K562 (cell line): ENCODE measurements at regions not wholly inside any gene's neighbourhood (a gene's known extent, or its start where the extent isn't known, plus 50 kb on each side); places are given as distances from the start of the nearest gene placed in this dataset.

Source experiments
- ATAC-seq: fragments of 200-7000 bp; cut with Tn5 transposase; 3 replicates; pipeline ENCODE4 v1.9.1; 2020; ENCODE audit warnings: moderate library complexity
- BruUV-seq: library from RNA; stranded (reverse); fragments of 400-500 nt; replicated peaks from 2 replicates; lab custom pipeline; 2021; lab: Mats Ljungman, UMichigan
- CTCF ChIA-PET: fragments of 300-600 bp; formaldehyde crosslinking; extraction: SDS; loops from one replicate; lab custom pipeline; 2021; ENCODE audit warnings: low intra/inter-chr PET ratio; lab: Yijun Ruan, JAX
- POLR2A ChIA-PET: fragments of 300-600, 350-650 bp; sonication (Branson Sonifier 250); formaldehyde crosslinking; extraction: SDS; loops from one replicate; lab custom pipeline; 2021; ENCODE audit warnings: antibody characterized with exemption, inconsistent platforms; lab: Yijun Ruan, JAX
- DNase-seq, 4 experiments: peaks; one replicate each; pipeline versions ENCODE4 v3.0.0 to v3.0.0-alpha.2; 2011 to 2018; ENCODE audit warnings: low spot score in 3 of 4, mixed read lengths in 3 of 4; ENCODE audit errors: extremely low read depth in 1 of 4
- FAIRE-seq: peaks from 2 replicates; lab custom pipeline; 2011; peaks lifted over from hg19 to GRCh38; lab: Jason Lieb, UNC
- H2AFZ ChIP-seq: 2 replicates; pipeline ENCODE4 v1.6.0; 2011; ENCODE audit warnings: low read depth, low read length, control low read depth, inconsistent platforms
- H3K27ac ChIP-seq: fragments of 200-600 bp; 3 replicates; pipeline ENCODE4 v1.8.0; 2011; ENCODE audit warnings: low read depth, mild to moderate bottlenecking, control low read depth, inconsistent platforms, low read length, moderate library complexity, mixed read lengths; ENCODE audit errors: extremely low read depth
- H3K27me3 ChIP-seq, 2 experiments: fragments of 300-600 bp in 1 of 2; 2 replicates in 1 of 2; 3 replicates in 1 of 2; pipeline versions ENCODE4 v1.6.0 to v1.8.0; 2011; ENCODE audit warnings: inconsistent platforms in 2 of 2, low read length in 2 of 2, mild to moderate bottlenecking in 1 of 2, mixed read lengths in 1 of 2, moderate library complexity in 1 of 2; ENCODE audit not compliant: control insufficient read depth in 2 of 2, insufficient read depth in 2 of 2
- H3K36me3 ChIP-seq: fragments of 300-600 bp; 3 replicates; pipeline ENCODE4 v1.8.0; 2011; ENCODE audit warnings: mild to moderate bottlenecking, low read length, inconsistent platforms; ENCODE audit not compliant: control insufficient read depth, insufficient read depth
- H3K4me1 ChIP-seq, 2 experiments: fragments of 200-600 bp in 1 of 2; replicated peaks in 1 of 2; 2 replicates in 1 of 2; 3 replicates in 1 of 2; pipeline versions ENCODE4 v1.5.1 to v1.8.0; 2011; ENCODE audit warnings: inconsistent platforms in 2 of 2, low read length in 2 of 2, mild to moderate bottlenecking in 1 of 2, mixed read lengths in 1 of 2, moderate library complexity in 1 of 2; ENCODE audit not compliant: control insufficient read depth in 2 of 2, insufficient read depth in 2 of 2
- H3K4me2 ChIP-seq: 2 replicates; pipeline ENCODE4 v1.6.1; 2011; ENCODE audit warnings: low read length, control low read depth, inconsistent platforms, mixed read lengths; ENCODE audit not compliant: insufficient read depth
- H3K4me3 ChIP-seq: fragments of 200-600 bp; sonication (generic), shearing (Covaris generic); 2 replicates; pipeline ENCODE4 v1.5.1; 2016; ENCODE audit warnings: control low read depth, inconsistent platforms
- H3K79me2 ChIP-seq: fragments of 200-600 bp; 3 replicates; pipeline ENCODE4 v1.8.0; 2011; ENCODE audit warnings: low read length, inconsistent platforms; ENCODE audit not compliant: control insufficient read depth, insufficient read depth
- H3K9ac ChIP-seq, 2 experiments: 2 replicates each; pipeline versions ENCODE4 v1.6.0 to v1.6.1; 2011; ENCODE audit warnings: low read depth in 2 of 2, low read length in 2 of 2, control low read depth in 1 of 2, inconsistent platforms in 1 of 2, mild to moderate bottlenecking in 1 of 2, mixed read lengths in 1 of 2; ENCODE audit not compliant: insufficient read depth in 1 of 2
- H3K9me1 ChIP-seq: one replicate; pipeline ENCODE4 v1.6.0; 2011; ENCODE audit warnings: inconsistent platforms, mild to moderate bottlenecking, low read length, moderate library complexity; ENCODE audit not compliant: control insufficient read depth, insufficient read depth
- H3K9me3 ChIP-seq: replicated peaks from 2 replicates; pipeline ENCODE4 v1.5.1; 2011; ENCODE audit warnings: low read depth, low read length, inconsistent platforms; ENCODE audit not compliant: control insufficient read depth, insufficient read depth
- H4K20me1 ChIP-seq: replicated peaks from 2 replicates; pipeline ENCODE4 v1.6.1; 2011; ENCODE audit warnings: low read length, inconsistent platforms, mixed read lengths; ENCODE audit not compliant: control insufficient read depth, insufficient read depth
- BACH1 ChIP-seq: fragments of 200-800 bp; sonication (Bioruptor generic); IDR thresholded peaks from 2 replicates; pipeline ENCODE4 v1.6.1; 2016; ENCODE audit warnings: missing genetic modification characterization, missing compliant biosample characterization
- CC2D1A ChIP-seq: fragments of 450-650 bp; IDR thresholded peaks from 2 replicates; pipeline ENCODE4 v1.6.1; 2017; ENCODE audit warnings: mild to moderate bottlenecking
- LARP7 ChIP-seq: fragments of 450-650 bp; IDR thresholded peaks from 2 replicates; pipeline ENCODE4 v1.6.1; 2016
- PHF21A ChIP-seq: fragments of 450-650 bp; IDR thresholded peaks from 2 replicates; pipeline ENCODE4 v1.6.1; 2017; ENCODE audit warnings: low read depth, borderline replicate concordance
- TFAM ChIP-seq: fragments of 250-450 bp; sonication (Bioruptor Pico); conservative IDR thresholded peaks from 2 replicates; pipeline ENCODE4 v1.5.0; 2021; ENCODE audit warnings: mild to moderate bottlenecking, moderate library complexity
- ZNF212 ChIP-seq: fragments of 450-650 bp; formaldehyde crosslinking; IDR thresholded peaks from 2 replicates; pipeline ENCODE4 v1.4.0; 2020; ENCODE audit warnings: mild to moderate bottlenecking
- ZNF699 ChIP-seq: fragments of 250-450 bp; sonication (Bioruptor Pico); IDR thresholded peaks from 2 replicates; pipeline ENCODE4 v1.8.0; 2021; ENCODE audit warnings: mild to moderate bottlenecking, moderate library complexity; ENCODE audit not compliant: insufficient replicate concordance
- ZNF778 ChIP-seq: fragments of 450-650 bp; formaldehyde crosslinking; IDR thresholded peaks from 2 replicates; pipeline ENCODE4 v1.4.0; 2020; ENCODE audit warnings: mild to moderate bottlenecking, moderate library complexity
- WGBS: fragments of 100-300 bp; shearing (Covaris generic); methylation state at CpG from one replicate; pipeline ENCODE4 v1.1.6; 2016; ENCODE audit warnings: low coverage, mixed read lengths; ENCODE audit not compliant: insufficient coverage; ENCODE audit errors: missing lambda C conversion rate; 5-methylcytosine and 5-hydroxymethylcytosine counted together
- in situ Hi-C: fragments of 300-500 bp; cut with MboI; formaldehyde crosslinking; loops from 4 replicates; pipeline ENCODE4 v1.15.0; 2018; ENCODE audit warnings: inconsistent platforms, mixed read lengths
- intact Hi-C: fragments of 100-400 bp; cut with micrococcal nuclease; formaldehyde crosslinking; loops from 2 replicates; pipeline ENCODE4 v1.14.2; 2022
- TF ChIP-seq, protein P1 (sequence below): IDR thresholded peaks from 2 replicates; pipeline ENCODE4 v1.6.1; 2011; ENCODE audit not compliant: insufficient read length; ENCODE audit errors: extremely low read depth
- TF ChIP-seq, protein P2 (sequence below): fragments of 200-600 bp; sonication (generic); IDR thresholded peaks from one replicate; pipeline ENCODE4 v1.6.1; 2012; ENCODE audit warnings: mild to moderate bottlenecking, low read depth, low read length, inconsistent platforms
- TF ChIP-seq, protein P3 (sequence below): IDR thresholded peaks from 2 replicates; pipeline ENCODE4 v1.6.1; 2016; ENCODE audit warnings: missing genetic modification characterization, missing compliant biosample characterization

DNA sequence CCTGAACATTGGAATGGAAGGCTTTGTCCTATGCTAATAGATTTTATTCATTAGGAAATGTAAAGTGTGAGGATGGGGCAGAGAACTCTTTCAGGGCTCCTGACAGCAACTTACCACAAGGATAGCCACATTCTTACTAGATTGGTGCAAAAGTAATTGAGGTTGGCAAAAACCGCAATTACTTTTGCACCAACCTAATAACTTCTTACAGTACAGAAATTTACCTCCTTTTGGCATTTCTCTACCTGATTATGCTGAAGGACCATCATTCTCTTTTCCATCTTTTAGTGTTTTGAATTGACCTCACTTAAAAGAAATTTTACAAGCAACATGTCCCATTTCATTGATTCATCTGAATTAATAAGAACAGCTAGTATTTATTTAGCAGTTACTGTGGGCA, 109.2 kb upstream of the AP1S2 start:
- H2AFZ ChIP-seq = no peak overlapping the region
- TF ChIP-seq, protein P1, sequence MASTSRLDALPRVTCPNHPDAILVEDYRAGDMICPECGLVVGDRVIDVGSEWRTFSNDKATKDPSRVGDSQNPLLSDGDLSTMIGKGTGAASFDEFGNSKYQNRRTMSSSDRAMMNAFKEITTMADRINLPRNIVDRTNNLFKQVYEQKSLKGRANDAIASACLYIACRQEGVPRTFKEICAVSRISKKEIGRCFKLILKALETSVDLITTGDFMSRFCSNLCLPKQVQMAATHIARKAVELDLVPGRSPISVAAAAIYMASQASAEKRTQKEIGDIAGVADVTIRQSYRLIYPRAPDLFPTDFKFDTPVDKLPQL = no peak
- TF ChIP-seq PHF21A = no peak
- TF ChIP-seq ZNF212 (CRISPR knock-in tag) = no peak
- no peak for TF ChIP-seq LARP7
- no peak for TF ChIP-seq ZNF778 (CRISPR knock-in tag)
- TF ChIP-seq, protein P2, sequence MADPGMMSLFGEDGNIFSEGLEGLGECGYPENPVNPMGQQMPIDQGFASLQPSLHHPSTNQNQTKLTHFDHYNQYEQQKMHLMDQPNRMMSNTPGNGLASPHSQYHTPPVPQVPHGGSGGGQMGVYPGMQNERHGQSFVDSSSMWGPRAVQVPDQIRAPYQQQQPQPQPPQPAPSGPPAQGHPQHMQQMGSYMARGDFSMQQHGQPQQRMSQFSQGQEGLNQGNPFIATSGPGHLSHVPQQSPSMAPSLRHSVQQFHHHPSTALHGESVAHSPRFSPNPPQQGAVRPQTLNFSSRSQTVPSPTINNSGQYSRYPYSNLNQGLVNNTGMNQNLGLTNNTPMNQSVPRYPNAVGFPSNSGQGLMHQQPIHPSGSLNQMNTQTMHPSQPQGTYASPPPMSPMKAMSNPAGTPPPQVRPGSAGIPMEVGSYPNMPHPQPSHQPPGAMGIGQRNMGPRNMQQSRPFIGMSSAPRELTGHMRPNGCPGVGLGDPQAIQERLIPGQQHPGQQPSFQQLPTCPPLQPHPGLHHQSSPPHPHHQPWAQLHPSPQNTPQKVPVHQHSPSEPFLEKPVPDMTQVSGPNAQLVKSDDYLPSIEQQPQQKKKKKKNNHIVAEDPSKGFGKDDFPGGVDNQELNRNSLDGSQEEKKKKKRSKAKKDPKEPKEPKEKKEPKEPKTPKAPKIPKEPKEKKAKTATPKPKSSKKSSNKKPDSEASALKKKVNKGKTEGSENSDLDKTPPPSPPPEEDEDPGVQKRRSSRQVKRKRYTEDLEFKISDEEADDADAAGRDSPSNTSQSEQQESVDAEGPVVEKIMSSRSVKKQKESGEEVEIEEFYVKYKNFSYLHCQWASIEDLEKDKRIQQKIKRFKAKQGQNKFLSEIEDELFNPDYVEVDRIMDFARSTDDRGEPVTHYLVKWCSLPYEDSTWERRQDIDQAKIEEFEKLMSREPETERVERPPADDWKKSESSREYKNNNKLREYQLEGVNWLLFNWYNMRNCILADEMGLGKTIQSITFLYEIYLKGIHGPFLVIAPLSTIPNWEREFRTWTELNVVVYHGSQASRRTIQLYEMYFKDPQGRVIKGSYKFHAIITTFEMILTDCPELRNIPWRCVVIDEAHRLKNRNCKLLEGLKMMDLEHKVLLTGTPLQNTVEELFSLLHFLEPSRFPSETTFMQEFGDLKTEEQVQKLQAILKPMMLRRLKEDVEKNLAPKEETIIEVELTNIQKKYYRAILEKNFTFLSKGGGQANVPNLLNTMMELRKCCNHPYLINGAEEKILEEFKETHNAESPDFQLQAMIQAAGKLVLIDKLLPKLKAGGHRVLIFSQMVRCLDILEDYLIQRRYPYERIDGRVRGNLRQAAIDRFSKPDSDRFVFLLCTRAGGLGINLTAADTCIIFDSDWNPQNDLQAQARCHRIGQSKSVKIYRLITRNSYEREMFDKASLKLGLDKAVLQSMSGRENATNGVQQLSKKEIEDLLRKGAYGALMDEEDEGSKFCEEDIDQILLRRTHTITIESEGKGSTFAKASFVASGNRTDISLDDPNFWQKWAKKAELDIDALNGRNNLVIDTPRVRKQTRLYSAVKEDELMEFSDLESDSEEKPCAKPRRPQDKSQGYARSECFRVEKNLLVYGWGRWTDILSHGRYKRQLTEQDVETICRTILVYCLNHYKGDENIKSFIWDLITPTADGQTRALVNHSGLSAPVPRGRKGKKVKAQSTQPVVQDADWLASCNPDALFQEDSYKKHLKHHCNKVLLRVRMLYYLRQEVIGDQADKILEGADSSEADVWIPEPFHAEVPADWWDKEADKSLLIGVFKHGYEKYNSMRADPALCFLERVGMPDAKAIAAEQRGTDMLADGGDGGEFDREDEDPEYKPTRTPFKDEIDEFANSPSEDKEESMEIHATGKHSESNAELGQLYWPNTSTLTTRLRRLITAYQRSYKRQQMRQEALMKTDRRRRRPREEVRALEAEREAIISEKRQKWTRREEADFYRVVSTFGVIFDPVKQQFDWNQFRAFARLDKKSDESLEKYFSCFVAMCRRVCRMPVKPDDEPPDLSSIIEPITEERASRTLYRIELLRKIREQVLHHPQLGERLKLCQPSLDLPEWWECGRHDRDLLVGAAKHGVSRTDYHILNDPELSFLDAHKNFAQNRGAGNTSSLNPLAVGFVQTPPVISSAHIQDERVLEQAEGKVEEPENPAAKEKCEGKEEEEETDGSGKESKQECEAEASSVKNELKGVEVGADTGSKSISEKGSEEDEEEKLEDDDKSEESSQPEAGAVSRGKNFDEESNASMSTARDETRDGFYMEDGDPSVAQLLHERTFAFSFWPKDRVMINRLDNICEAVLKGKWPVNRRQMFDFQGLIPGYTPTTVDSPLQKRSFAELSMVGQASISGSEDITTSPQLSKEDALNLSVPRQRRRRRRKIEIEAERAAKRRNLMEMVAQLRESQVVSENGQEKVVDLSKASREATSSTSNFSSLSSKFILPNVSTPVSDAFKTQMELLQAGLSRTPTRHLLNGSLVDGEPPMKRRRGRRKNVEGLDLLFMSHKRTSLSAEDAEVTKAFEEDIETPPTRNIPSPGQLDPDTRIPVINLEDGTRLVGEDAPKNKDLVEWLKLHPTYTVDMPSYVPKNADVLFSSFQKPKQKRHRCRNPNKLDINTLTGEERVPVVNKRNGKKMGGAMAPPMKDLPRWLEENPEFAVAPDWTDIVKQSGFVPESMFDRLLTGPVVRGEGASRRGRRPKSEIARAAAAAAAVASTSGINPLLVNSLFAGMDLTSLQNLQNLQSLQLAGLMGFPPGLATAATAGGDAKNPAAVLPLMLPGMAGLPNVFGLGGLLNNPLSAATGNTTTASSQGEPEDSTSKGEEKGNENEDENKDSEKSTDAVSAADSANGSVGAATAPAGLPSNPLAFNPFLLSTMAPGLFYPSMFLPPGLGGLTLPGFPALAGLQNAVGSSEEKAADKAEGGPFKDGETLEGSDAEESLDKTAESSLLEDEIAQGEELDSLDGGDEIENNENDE = no peak
- TF ChIP-seq ZNF699 (CRISPR knock-in tag) = no peak
- TF ChIP-seq, protein P3, sequence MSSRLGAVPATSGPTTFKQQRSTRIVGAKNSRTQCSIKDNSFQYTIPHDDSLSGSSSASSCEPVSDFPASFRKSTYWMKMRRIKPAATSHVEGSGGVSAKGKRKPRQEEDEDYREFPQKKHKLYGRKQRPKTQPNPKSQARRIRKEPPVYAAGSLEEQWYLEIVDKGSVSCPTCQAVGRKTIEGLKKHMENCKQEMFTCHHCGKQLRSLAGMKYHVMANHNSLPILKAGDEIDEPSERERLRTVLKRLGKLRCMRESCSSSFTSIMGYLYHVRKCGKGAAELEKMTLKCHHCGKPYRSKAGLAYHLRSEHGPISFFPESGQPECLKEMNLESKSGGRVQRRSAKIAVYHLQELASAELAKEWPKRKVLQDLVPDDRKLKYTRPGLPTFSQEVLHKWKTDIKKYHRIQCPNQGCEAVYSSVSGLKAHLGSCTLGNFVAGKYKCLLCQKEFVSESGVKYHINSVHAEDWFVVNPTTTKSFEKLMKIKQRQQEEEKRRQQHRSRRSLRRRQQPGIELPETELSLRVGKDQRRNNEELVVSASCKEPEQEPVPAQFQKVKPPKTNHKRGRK = no peak
- TF ChIP-seq CC2D1A = no peak
- TF ChIP-seq TFAM (CRISPR knock-in tag) = no peak
- TF ChIP-seq BACH1 (tag) = no peak
- TF ChIP-seq, all 486 proteins: peak for 0
- Histone ChIP-seq H3K79me2 (no peaks in the 10 kb centered on the region), H3K27me3 (no peaks in the 10 kb centered on the region), H3K9me1 (no peaks in the 10 kb centered on the region), H3K9ac (no peak overlapping the region), H4K20me1 (no peaks in the 10 kb centered on the region), H3K4me3 (no peak overlapping the region), H3K4me1 (no peaks in the 10 kb centered on the region), H3K27ac (no peak overlapping the region), H3K9me3 (no peaks in the 10 kb centered on the region), H3K36me3 (no peaks in the 10 kb centered on the region), H3K4me2 (no peak overlapping the region)
- POLR2A ChIA-PET = no interaction called here
- CTCF ChIA-PET = no interaction called here
- BruUV-seq = no TSS peak
- FAIRE-seq (no peak), DNase-seq (no peak), ATAC-seq (no peak)
- 10% methylated on average over 1 of the region's 1 CpG for WGBS
- in situ Hi-C loops (no loop called here), intact Hi-C loops (no loop called here)
